Activated CD8-positive, alpha-beta memory T cell treated with anti-CD3 and anti-CD28 coated beads, Interleukin-2, amount 50 U/mL, for 1 hour (primary cell): ENCODE measurements at regions not wholly inside any gene's neighbourhood (a gene's known extent, or its start where the extent isn't known, plus 50 kb on each side); places are given as distances from the start of the nearest gene placed in this dataset.

Experiments used
- DNase-seq: peaks from one replicate; pipeline ENCODE4 v3.0.0-alpha.2; 2020; ENCODE audit errors: extremely low read depth

GRCh38 chr13:70390064-70390463 lies 281.8 kb upstream of the KLHL1 start:
- DNase-seq = no peak

GRCh38 chr13:70388935-70389334 lies 280.7 kb upstream of the KLHL1 start:
- no peak for DNase-seq

GRCh38 chr13:70386919-70387318 lies 278.7 kb upstream of the KLHL1 start:
- DNase-seq = no peak

GRCh38 chr13:70385852-70386251 lies 277.6 kb upstream of the KLHL1 start:
- DNase-seq = no peak

GRCh38 chr13:70384156-70384555 lies 275.9 kb upstream of the KLHL1 start:
- DNase-seq = no peak

- no peak for DNase-seq
Observed at GRCh38 chr13:70380809-70381208, 272.6 kb upstream of the KLHL1 start.

- no peak for DNase-seq
Observed at GRCh38 chr13:70375718-70376117, 267.5 kb upstream of the KLHL1 start.

GRCh38 chr13:70370924-70371323 lies 262.7 kb upstream of the KLHL1 start:
- no peak for DNase-seq

GRCh38 chr13:70366720-70367119 lies 258.5 kb upstream of the KLHL1 start:
- no peak for DNase-seq

GRCh38 chr13:70363991-70364390 lies 255.7 kb upstream of the KLHL1 start:
- DNase-seq = no peak

- DNase-seq = no peak
Observed at GRCh38 chr13:70362820-70363570, 254.7 kb upstream of the KLHL1 start.

GRCh38 chr13:70357031-70357430 lies 248.8 kb upstream of the KLHL1 start:
- DNase-seq = no peak

GRCh38 chr13:70353096-70353495 lies 244.8 kb upstream of the KLHL1 start:
- DNase-seq = no peak

- no peak for DNase-seq
Observed at GRCh38 chr13:70347947-70348620, 239.8 kb upstream of the KLHL1 start.

- DNase-seq = no peak
Observed at GRCh38 chr13:70339738-70340137, 231.5 kb upstream of the KLHL1 start.

- no peak for DNase-seq
Observed at GRCh38 chr13:70338609-70339008, 230.4 kb upstream of the KLHL1 start.

- DNase-seq = no peak
Observed at GRCh38 chr13:70336866-70337265, 228.6 kb upstream of the KLHL1 start.

- DNase-seq = no peak
Observed at GRCh38 chr13:70333752-70334151, 225.5 kb upstream of the KLHL1 start.

GRCh38 chr13:70330697-70331361 lies 222.6 kb upstream of the KLHL1 start:
- no peak for DNase-seq

- DNase-seq = no peak
Observed at GRCh38 chr13:70324519-70324918, 216.3 kb upstream of the KLHL1 start.

GRCh38 chr13:70311191-70311590 lies 202.9 kb upstream of the KLHL1 start:
- no peak for DNase-seq

- DNase-seq = no peak
Observed at GRCh38 chr13:70310396-70311119, 202.3 kb upstream of the KLHL1 start.
